GM19035 (cell line): ENCODE measurements at regions not wholly inside any gene's neighbourhood (a gene's known extent, or its start where the extent isn't known, plus 50 kb on each side); places are given as distances from the start of the nearest gene placed in this dataset.

Experiments
- ATAC-seq: cut with Tn5 transposase; IDR thresholded peaks from one replicate; pipeline ENCODE4 v1.9.1; 2021; ENCODE audit not compliant: unreplicated experiment

DNA sequence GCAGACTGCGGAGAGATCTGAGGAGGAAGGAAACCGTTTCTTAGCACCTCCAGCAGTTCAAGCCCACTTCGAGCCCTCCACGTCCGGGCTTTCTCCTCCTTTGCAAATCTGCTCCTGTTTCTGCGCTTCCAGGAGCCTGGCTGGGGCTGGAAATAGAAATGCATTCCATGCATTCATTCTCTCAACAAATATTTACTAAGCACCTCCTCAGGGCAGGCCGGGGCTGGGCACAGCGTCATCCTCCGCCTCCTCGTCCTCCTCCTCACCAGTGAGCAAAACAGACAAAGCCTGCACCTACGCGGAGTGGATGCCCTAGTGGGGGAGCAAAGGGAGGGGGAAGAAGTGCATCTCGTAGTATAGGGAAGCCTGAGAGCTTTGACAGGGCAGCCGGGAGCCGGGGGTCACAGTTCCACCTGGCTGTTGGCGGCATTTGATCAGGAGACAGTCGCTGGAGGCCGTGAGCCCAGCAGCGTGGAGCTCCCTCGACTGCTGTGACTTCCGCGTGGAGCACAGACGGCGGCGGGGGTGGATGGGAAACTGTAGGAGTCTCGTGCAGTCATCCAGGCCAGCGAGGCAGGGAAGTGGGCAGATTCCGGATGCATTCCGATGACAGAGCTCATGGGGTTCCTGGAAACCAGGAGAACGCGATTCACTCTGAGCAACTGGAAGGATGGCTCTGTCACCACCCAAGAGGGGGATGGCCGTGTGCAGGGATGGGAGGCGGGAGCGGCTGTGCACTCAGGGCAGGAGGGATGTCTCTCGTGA lies 93.5 kb downstream of the SIK1 start:
- no peak for ATAC-seq

DNA sequence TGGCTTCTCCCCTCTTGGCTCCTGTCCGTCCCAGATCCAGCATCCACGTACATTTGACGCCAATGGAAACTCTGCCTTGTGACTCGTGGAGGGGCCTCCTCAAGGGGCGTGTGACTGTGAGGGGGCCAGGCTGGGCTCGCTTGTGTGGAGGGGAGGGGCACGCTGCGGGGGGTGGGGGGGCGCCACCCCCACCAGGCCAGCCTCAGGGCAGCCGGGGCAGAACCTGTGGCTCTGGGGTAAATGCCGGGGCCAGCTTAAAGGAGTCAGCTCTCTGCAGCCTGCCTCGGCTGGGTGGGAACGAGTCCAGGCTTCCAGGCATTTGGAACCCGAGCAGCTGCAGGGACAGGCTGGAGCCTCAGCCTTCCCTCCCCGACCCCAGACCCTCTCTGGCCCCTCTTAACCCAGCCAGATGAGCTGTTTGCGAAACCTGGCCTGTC lies 94.1 kb downstream of the SIK1 start:
- ATAC-seq: no peak

DNA sequence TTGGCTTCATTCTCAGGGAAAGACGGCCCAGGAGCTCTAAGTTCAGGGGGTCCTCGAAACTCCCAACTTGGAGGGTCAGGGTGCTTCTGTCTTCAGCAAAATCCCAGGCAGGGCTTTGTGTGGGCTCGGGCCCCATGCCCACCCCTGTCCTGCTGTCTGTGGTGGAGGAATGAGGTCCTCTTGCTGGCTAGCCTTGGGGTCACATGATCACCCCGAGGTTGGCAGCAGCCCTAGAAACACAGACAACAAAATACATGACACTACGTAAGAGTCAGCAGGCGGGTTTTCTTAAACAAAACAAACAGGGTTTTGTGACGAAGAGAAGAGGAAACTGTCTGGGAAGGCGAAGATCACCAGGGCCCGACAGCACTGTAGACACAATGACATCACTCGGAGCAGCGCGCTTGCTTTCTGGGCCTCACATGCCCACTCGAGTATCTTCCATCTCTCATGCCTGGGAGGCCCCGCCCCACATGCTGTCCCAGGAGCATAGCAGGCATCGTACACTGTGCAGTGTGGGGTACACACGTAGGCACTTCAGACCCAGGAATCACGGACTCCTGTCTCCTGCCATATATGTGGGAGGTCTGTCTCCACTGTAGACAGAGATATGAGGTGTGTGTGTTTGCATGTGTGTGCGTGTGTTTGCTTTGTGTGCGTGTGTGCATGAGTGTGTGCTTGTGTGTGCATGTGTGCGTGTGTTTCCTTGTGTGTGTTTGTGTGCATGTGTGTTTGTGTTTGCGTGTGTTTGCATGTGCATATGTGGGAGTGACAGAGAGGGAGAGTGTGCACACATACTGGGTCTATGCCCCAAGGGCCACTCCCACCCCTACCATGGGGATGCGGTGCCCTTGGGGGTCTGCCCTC lies 94.7 kb downstream of the SIK1 start:
- ATAC-seq: no peak

DNA sequence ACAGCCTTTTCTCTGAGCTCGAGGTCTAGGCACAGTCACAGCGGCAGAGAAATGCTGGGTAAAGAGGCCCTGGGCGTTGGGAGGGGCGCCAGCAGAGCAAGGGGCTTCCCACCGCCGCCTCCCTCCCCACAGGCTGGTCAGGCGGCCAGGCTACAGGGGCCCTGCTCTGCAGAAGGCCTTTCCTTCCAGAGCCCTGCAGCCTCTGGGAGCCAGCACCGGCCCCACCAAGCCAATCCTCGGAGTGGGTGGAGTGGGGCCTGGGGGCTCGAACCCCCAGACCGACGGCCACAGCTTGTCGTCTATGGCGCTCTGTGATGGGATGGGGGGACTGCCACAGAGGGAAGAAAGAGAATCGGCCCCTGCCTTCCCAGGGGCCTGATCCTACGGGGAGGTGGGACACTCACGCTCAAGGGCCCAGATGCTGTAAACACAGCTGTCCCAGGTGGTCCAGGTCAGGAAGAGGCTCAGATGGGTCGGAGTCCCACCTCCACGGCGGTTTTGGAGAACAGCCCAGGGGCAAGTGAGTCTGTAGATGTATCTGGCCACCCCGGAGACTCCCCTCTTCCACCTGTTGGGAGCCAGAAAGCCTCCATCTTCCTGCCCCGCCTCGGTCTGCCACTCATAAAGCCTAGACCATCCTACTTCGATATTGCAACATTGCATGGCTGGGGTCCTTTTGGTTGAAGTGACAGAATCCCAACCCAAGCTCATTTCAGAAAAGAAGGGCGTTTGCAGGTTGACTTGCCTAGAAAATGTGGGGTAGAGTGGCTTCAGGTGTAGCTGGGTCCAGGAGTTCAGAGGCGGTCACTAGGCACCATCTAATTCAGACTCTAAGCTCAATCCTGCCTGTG lies 95.6 kb downstream of the SIK1 start:
- no peak for ATAC-seq

DNA sequence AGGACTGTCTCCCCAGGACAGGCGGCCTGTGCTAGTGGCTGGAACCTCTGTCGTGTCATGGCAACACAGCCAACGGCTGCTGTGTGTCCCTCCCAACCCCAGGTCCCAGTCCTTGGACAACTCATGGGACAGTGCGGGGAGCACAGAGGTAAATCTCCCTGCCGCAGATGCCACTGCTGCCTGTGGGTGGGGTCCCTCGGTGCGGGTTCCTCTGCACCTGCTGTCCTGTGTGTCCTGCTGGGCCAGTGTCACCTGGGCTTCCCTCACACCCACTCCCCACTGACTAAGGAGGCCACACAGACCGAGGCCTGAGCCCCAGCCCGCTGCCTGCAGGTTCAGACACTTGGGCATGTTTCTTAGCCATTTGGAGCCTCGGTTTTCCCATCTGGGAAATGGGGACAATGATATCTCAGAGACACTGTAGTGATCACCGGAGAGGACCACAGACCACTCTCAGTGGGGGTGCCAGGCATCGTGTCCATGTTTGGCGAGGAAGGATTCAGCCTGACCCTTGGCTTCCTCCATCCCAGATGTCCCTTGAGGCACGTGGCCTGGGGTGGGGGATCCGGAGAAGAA lies 96.5 kb downstream of the SIK1 start:
- ATAC-seq: no peak

DNA sequence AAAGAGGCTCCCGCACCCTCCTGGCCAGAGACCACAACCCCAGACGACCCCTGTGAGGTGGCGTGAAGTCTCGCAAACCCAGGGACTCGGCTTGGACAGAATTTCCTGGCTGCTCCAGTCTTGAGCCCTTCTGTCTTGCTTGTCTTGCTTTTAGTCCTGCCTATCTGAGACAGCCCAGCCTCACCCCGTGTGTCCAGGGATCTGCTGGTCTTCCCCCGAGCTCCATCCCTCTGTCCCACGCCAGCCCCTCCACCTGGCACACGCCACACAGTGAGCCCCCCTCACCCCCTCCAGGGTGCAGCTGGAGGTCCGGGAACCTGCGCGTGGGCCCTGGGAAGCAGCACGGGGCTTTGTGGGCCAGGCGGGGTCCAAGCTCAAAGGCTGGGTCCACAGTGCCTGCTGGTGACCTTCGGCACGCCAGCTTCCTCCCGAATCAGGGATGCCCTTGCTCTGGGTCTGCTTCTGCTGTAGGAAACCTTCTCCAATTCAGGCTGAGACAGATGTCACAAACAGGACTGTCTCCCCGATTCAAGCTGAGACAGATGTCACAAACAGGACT lies 97.1 kb downstream of the SIK1 start:
- ATAC-seq: no peak

- no peak for ATAC-seq
These were observed 97.8 kb downstream of the SIK1 start for GRCh38 chr21:43328958-43329691.

DNA sequence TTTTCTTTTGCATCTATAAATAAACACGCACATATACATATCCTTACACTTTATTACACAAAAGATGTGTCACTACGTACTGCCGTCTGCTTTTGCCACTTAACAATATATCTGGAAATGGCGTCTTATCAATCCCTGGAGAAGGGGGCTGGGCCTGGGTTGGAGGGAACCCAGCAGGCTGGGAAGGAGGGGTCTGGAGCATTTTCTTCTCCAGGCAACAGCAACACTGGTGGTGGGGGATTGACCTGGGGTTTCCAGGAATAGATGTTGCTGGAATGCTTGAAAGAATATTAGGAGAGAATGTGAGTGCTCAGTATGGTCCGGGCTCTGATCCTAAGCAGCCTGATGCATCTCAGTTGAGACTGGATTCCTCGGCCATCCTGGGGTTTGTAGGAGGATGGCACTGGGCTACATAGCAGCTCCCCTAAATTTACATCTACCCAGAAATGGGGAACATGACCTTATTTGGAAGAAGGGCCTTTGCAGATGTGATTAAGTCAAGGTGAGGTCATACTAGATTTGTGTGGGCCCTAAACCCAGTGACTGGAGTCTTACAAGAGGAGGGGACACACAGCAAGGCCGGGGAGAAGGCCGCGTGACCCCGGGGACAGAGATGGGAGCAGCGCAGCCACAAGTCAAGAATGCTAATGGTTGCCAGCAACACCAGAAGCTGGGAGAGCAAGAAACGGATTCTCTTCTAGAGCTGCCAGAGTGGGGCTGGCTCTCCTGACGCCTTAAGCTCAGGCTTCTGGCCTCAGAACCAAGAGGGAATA lies 98.6 kb downstream of the SIK1 start:
- ATAC-seq: no peak

DNA sequence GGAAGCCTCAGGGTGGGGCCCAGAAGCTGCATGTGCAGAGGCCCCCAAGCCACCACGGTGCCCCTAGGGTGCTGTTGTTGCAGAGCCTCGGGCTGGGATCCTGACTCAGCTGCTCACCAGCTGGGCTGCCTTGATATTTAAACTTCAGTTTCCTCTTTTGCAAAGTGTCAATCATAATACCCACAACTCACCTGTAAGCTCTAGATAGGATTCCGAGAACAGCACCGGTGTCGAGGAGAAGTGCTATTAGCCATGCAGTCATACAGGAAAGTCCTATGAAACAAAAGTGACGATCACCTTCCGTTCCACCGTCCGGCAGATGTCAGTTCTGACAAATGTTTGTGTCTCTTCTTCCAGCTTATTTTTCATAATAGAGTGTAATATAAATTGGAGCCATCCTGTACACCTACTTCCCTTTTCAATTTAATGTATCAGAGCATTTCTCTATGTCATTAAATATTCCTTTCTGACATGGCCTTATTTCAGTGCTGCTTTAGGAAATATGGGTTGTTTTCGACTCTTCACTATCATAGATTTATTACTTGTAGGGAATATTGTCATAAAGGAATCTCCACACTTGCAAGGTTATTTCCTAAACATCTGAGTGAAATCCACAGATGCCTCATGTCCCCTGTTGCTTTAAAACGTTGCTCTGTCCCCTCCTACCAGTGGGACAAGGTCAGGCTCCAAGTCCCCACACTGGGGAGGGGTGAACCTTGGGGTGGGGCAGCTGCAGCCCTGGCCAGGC lies 100.8 kb downstream of the SIK1 start:
- ATAC-seq: no peak

DNA sequence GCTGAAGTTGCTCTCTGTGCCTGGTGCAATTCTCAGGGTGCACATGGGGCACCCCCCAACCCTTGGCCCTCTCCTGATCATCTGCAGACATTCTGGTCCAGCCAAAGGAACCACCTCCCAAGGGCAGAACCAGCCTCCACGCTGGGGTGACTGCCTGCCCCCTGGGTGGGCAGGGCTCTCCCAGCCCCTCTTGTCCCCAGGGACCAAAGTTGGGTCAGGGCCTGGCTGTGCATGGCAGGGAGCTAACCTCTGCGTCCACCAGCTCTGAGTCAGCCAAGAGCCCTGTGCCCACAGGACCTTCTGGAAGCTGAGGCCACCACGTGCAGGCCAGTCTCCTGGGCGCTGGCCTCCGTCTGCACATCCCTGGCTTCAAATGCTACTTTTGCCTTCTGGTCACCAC lies 101.9 kb downstream of the SIK1 start:
- ATAC-seq: no peak

GRCh38 chr21:43324596-43324995 lies 102.3 kb downstream of the SIK1 start:
- ATAC-seq: no peak

DNA sequence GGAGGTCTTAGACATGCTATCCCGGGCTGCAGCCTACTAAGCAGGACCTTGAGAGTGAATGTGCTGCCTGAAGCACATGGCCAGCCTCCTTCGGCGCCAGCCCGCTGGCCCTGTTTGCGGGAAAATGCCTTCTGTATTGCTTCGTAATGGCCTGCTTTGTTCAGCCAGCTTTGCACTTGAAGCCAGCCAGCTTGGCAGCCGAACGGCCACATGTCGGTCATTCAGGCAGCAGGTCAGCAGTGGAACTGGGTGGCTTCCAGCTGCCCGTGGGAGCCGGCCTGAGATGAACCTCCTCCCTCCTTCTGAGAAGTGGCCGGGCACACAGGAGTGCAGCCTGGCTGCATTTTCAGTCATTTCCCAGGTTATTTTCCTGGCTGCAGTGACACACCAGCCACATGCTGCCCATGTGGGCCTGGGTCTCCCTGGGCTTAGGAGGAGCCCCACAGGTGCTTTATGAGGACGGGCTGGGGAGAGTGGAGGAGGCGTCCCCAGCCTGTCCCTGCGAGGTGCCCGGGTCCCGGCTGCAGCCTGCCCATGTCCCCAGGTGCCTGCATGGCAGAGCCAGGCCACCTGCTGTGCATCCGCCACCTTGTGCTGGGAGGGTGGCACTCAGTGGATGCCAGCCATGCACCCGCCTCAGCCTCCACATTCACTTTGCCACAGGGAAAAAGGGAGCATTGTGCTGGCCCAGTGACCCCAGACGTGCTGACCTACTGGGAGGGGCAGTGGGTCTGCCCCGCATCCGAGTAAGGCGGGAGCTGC lies 103.5 kb downstream of the SIK1 start:
- no peak for ATAC-seq

DNA sequence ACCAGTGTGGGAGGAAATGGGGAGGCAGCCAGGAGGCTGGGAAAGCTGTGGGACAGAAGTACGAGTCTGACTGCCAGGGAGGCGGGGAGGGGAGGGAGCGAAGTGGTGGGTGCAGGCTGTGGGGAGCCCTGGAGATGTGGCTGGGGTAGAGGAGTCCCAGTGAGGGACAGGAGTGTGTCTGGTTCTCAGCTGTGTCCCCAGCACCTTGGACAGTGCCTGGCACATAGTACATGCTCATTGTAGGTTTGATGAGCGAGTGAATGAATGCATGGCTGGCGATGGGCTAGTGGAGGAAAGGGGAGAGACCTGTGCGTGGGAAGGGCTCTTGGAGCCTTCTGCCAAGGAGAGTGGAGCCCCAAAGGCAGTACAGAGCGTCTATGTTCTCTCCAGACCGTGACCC lies 104.1 kb downstream of the SIK1 start:
- ATAC-seq: no peak

DNA sequence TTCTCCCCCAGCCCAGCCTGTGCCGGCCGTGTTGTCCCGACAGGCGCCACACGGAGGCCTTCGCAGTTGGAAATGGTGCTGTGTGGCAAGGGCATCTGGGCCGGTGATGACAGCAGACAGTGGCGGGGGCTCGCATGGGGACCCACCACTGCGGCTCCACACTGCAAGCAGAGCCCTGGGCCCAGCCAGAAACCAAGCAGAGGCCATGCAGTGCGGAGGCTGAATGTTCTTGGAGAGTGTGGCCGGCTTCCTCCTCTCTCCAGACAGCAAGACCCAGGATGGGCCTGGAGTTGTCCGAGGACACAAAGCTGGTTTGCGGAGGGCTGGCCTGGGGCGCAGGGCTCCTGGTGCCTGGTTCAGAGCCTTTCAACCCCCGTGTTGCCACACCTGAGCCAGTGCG lies 104.6 kb downstream of the SIK1 start:
- no peak for ATAC-seq

- ATAC-seq: no peak
These were observed 105.3 kb downstream of the SIK1 start for GRCh38 chr21:43321611-43322010.

DNA sequence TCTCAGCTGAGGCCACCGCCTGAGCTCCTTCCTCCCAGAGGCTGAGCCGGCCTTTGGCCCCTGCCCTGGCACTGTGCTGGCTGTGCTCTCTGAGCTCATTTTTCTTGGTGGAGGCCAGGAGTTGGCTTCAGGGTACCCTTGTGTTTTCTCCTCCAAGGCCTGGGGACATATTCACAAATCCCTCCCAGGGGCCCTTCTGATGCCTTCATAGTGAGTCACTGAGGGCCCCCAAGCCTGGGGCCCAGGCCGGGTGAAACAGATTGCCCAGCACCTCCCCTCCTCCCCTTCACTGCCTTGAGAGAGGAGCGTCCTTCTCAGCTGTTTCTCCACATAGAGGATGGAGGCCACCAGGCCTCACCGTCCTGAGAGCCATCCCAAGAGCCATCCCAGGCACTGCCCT lies 105.8 kb downstream of the SIK1 start:
- no peak for ATAC-seq

DNA sequence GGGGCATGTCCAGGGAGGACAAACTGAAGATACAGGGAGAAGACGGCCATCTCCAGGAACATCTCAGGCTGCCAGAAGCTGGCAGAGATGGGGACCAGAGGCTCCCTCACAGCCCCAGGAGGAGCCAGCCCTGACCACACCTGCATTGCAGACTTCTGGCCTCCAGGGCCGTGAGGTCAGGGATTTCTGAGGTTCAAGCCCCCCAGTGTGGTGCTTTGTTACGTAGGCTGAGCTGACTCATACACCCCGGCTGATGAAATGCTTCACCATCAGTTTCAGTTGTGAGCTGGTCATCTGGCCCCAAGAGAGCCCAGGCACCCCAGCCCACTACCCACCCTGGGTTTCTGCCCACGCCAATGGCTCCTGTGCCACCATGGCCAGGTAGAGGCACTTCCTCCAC lies 106.4 kb downstream of the SIK1 start:
- no peak for ATAC-seq
